Neural cell (in vitro differentiated cells): ENCODE measurements at regions not wholly inside any gene's neighbourhood (a gene's known extent, or its start where the extent isn't known, plus 50 kb on each side); places are given as distances from the start of the nearest gene placed in this dataset.

Experiments used
- CTCF ChIP-seq: fragments of 450-650 bp; IDR thresholded peaks from 2 replicates; pipeline ENCODE4 v1.5.1; 2014; ENCODE audit warnings: antibody characterized with exemption, mild to moderate bottlenecking, moderate library complexity; ENCODE audit not compliant: poor library complexity, severe bottlenecking
- EZH2 ChIP-seq: fragments of 200-600, 300-800 bp; shearing (Covaris generic), sonication (generic); IDR thresholded peaks from 2 replicates; pipeline ENCODE4 v1.6.1; 2014; ENCODE audit warnings: antibody characterized with exemption, low read length, borderline replicate concordance, mild to moderate bottlenecking; ENCODE audit not compliant: insufficient read depth, poor library complexity, severe bottlenecking

- TF ChIP-seq CTCF (no peak), EZH2 (no peak)
Measured at GRCh38 chr4:136575146-136575545, 957.1 kb downstream of the PCDH18 start.
